GM18505 (cell line): ENCODE measurements at regions not wholly inside any gene's neighbourhood (a gene's known extent, or its start where the extent isn't known, plus 50 kb on each side); places are given as distances from the start of the nearest gene placed in this dataset.

Experiments used
- ATAC-seq: cut with Tn5 transposase; IDR thresholded peaks from one replicate; pipeline ENCODE4 v1.9.1; 2021; ENCODE audit not compliant: unreplicated experiment
- POLR2A ChIP-seq: IDR thresholded peaks from 4 replicates; pipeline ENCODE4 v1.6.1; 2011; ENCODE audit warnings: borderline replicate concordance; ENCODE audit not compliant: insufficient read depth, insufficient read length; ENCODE audit errors: extremely low read depth

GRCh38 chr4:104418286-104418685 lies 76.4 kb downstream of the CXXC4 start:
- TF ChIP-seq POLR2A = no peak
- ATAC-seq = no peak

GRCh38 chr4:104417357-104417882 lies 77.3 kb downstream of the CXXC4 start:
- no peak for ATAC-seq
- no peak for TF ChIP-seq POLR2A

GRCh38 chr4:104416725-104417356 lies 77.9 kb downstream of the CXXC4 start:
- no peak for ATAC-seq
- TF ChIP-seq POLR2A = no peak

- no peak for ATAC-seq
- no peak for TF ChIP-seq POLR2A
Measured at GRCh38 chr4:104413487-104413886, 81.2 kb downstream of the CXXC4 start.

GRCh38 chr4:104412344-104412743 lies 82.3 kb downstream of the CXXC4 start:
- TF ChIP-seq POLR2A = no peak
- no peak for ATAC-seq

GRCh38 chr4:104411502-104411901 lies 83.2 kb downstream of the CXXC4 start:
- TF ChIP-seq POLR2A = no peak
- ATAC-seq = no peak

- TF ChIP-seq POLR2A = no peak
- ATAC-seq = no peak
Measured at GRCh38 chr4:104408878-104409277, 85.8 kb downstream of the CXXC4 start.

- no peak for TF ChIP-seq POLR2A
- no peak for ATAC-seq
Measured at GRCh38 chr4:104404361-104404760, 90.3 kb downstream of the CXXC4 start.

GRCh38 chr4:104395168-104395614 lies 99.5 kb downstream of the CXXC4 start:
- ATAC-seq = no peak
- no peak for TF ChIP-seq POLR2A

- no peak for TF ChIP-seq POLR2A
- no peak for ATAC-seq
Measured at GRCh38 chr4:104394406-104395167, 100.1 kb downstream of the CXXC4 start.

- no peak for TF ChIP-seq POLR2A
- ATAC-seq = no peak
Measured at GRCh38 chr4:104393655-104394324, 100.9 kb downstream of the CXXC4 start.

- no peak for ATAC-seq
- no peak for TF ChIP-seq POLR2A
Measured at GRCh38 chr4:104385713-104386112, 109.0 kb downstream of the CXXC4 start.

GRCh38 chr4:104382961-104383360 lies 111.7 kb downstream of the CXXC4 start:
- no peak for TF ChIP-seq POLR2A
- ATAC-seq = no peak
